ENCODE measurements at regions not wholly inside any gene's neighbourhood (a gene's known extent, or its start where the extent isn't known, plus 50 kb on each side); places are given as distances from the start of the nearest gene placed in this dataset.

- H3F3A ChIP-seq (replicated peaks; ENCODE audit: insufficient read depth) = no peaks in the 10 kb centered on the region
- no peaks in the 10 kb centered on the region for H4K20me1 ChIP-seq (ENCODE audit: insufficient read depth)
- no peak overlapping the region for H3K9ac ChIP-seq
- H3K27me3 ChIP-seq (ENCODE audit: insufficient read depth) = no peaks in the 10 kb centered on the region
- no peak overlapping the region for H3K27ac ChIP-seq (ENCODE audit: low read depth in 2 of 2, low read length in 1 of 2)
- no peaks in the 10 kb centered on the region; a peak in 1 of 4 replicates for H3K4me1 ChIP-seq (ENCODE audit: control insufficient read depth in 1 of 2, insufficient read depth in 2 of 2, low read depth in 1 of 2, low read length in 1 of 2)
- ChIA-PET POLR2A (no interaction called here), CTCF (no interaction called here)
- 10% methylated on average over 2 of the region's 2 CpGs for WGBS (ENCODE audit: low lambda C conversion rate)
- no peak overlapping the region for H2AFZ ChIP-seq (ENCODE audit: low read depth)
- no peak overlapping the region for H3K4me2 ChIP-seq
- H3K4me3 ChIP-seq (ENCODE audit: low read depth in 2 of 2, low read length in 1 of 2) = no peak overlapping the region
- H3K9me3 ChIP-seq = no peaks in the 10 kb centered on the region
- no peaks in the 10 kb centered on the region for H3K9me2 ChIP-seq
- no peak for TF ChIP-seq MEF2A (IDR thresholded peaks at IDR 0.05; ENCODE audit: borderline replicate concordance, low read depth)
- no peak for TF ChIP-seq JUND (IDR thresholded peaks at IDR 0.05)
- no peak for TF ChIP-seq CHD2 (IDR thresholded peaks at IDR 0.05; ENCODE audit: low read length, partially characterized antibody)
- no peak for TF ChIP-seq NRF1 (IDR thresholded peaks at IDR 0.05; ENCODE audit: low read depth, low read length)
- TF ChIP-seq SIN3A (IDR thresholded peaks at IDR 0.05; ENCODE audit: borderline replicate concordance, low read depth, low read length) = no peak
- TF ChIP-seq PBX3 (IDR thresholded peaks at IDR 0.05) = no peak
- no peak for DNase-seq
- no peaks in the 10 kb centered on the region for H3K79me2 ChIP-seq (ENCODE audit: insufficient read depth)
- no peaks in the 10 kb centered on the region for H3K36me3 ChIP-seq (replicated peaks in 1 of 2; ENCODE audit: control insufficient read depth in 1 of 2, insufficient read depth in 2 of 2, low read length in 1 of 2)
Observed at GRCh38 chr15:81768773-81769172, 277.0 kb downstream of the MEX3B start.

- H3K4me2 ChIP-seq = no peak overlapping the region
- 35% methylated on average over 1 of the region's 1 CpG for WGBS (ENCODE audit: low lambda C conversion rate)
- no peak overlapping the region for H3K27ac ChIP-seq (ENCODE audit: low read depth in 2 of 2, low read length in 1 of 2)
- H3K9me3 ChIP-seq = no peaks in the 10 kb centered on the region
- H3K9me2 ChIP-seq = no peaks in the 10 kb centered on the region
- DNase-seq = no peak
- CTCF ChIA-PET = interaction anchor here (2.0 kb wide), 1 partner anchor 19 kb away, joined by 5 read pairs; no protein-coding TSS in a partner anchor
- H3K4me3 ChIP-seq (ENCODE audit: low read depth in 2 of 2, low read length in 1 of 2) = no peak overlapping the region
- no peaks in the 10 kb centered on the region for H3F3A ChIP-seq (replicated peaks; ENCODE audit: insufficient read depth)
- no peaks in the 10 kb centered on the region for H3K4me1 ChIP-seq (ENCODE audit: control insufficient read depth in 1 of 2, insufficient read depth in 2 of 2, low read depth in 1 of 2, low read length in 1 of 2)
- POLR2A ChIA-PET = no interaction called here
- no peaks in the 10 kb centered on the region for H3K27me3 ChIP-seq (ENCODE audit: insufficient read depth)
- H3K36me3 ChIP-seq (replicated peaks in 1 of 2; ENCODE audit: control insufficient read depth in 1 of 2, insufficient read depth in 2 of 2, low read length in 1 of 2) = no peaks in the 10 kb centered on the region
- no peak overlapping the region for H3K9ac ChIP-seq
- no peaks in the 10 kb centered on the region for H3K79me2 ChIP-seq (ENCODE audit: insufficient read depth)
- H2AFZ ChIP-seq (ENCODE audit: low read depth) = no peak overlapping the region
- H4K20me1 ChIP-seq (ENCODE audit: insufficient read depth) = no peaks in the 10 kb centered on the region
- TF ChIP-seq FOXJ3 (CRISPR knock-in tag; IDR thresholded peaks at IDR 0.05) (no peak), ZBTB33 (IDR thresholded peaks at IDR 0.05; ENCODE audit: borderline replicate concordance, low read depth) (no peak), IRF3 (IDR thresholded peaks at IDR 0.05; ENCODE audit: low read depth, low read length) (no peak), GABPA (IDR thresholded peaks at IDR 0.05; ENCODE audit: low read depth) (no peak), EP300 (IDR thresholded peaks at IDR 0.05; ENCODE audit: borderline replicate concordance in 1 of 2, low read depth in 1 of 2, low read length in 1 of 2) (no peak), NFIC (IDR thresholded peaks at IDR 0.05; ENCODE audit: borderline replicate concordance) (no peak), CTCF (IDR thresholded peaks at IDR 0.05) (no peak), USF2 (IDR thresholded peaks at IDR 0.05; ENCODE audit: borderline replicate concordance, low read depth, low read length) (no peak), JUND (IDR thresholded peaks at IDR 0.05) (no peak), REST (IDR thresholded peaks at IDR 0.05; ENCODE audit: low read depth, low read length) (no peak), SMC3 (IDR thresholded peaks at IDR 0.05; ENCODE audit: low read depth, low read length) (no peak), CHD2 (IDR thresholded peaks at IDR 0.05; ENCODE audit: low read length, partially characterized antibody) (no peak)
Observed at GRCh38 chr15:81766829-81767475, 278.9 kb downstream of the MEX3B start.
